B cell (primary cell): ENCODE measurements at regions not wholly inside any gene's neighbourhood (a gene's known extent, or its start where the extent isn't known, plus 50 kb on each side); places are given as distances from the start of the nearest gene placed in this dataset.

Experiments used
- ATAC-seq: fragments of 200-7000 bp; cut with Tn5 transposase; one replicate; pipeline ENCODE4 v1.10.0; 2021; ENCODE audit warnings: low read depth, mild to moderate bottlenecking, moderate number of reproducible peaks, moderate library complexity
- CTCF ChIA-PET: fragments of 350-600 bp; sonication (Branson Sonifier 250); formaldehyde crosslinking; loops from one replicate; lab custom pipeline; 2021; ENCODE audit warnings: antibody characterized with exemption, inconsistent platforms; lab: Charles Lee
- POLR2A ChIA-PET: fragments of 350-600 bp; sonication (Branson Sonifier 250); formaldehyde crosslinking; loops from one replicate; lab custom pipeline; 2021; ENCODE audit warnings: antibody characterized with exemption; lab: Charles Lee
- DNase-seq: peaks from one replicate; pipeline ENCODE4 v3.0.0; 2013
- H2AFZ ChIP-seq: 2 replicates; pipeline ENCODE4 v1.6.1; 2012; ENCODE audit warnings: mild to moderate bottlenecking, low read depth, low read length; ENCODE audit not compliant: insufficient read depth, poor library complexity, severe bottlenecking
- H3K27ac ChIP-seq, 2 donors: 1 replicate in 1 of 2; 2 replicates in 1 of 2; pipeline ENCODE4 v1.5.1; 2012 to 2013; ENCODE audit warnings: low read length in 2 of 2, mild to moderate bottlenecking in 2 of 2, moderate library complexity in 1 of 2
- H3K27me3 ChIP-seq, 4 experiments: fragments of 200-600 bp in 1 of 4; sonication (generic) in 1 of 4; replicated peaks in 1 of 4; 1 replicate in 2 of 4; 2 replicates in 2 of 4; pipeline versions ENCODE4 v1.6.1 to v1.7.0; 2013 to 2016; ENCODE audit warnings: low read length in 3 of 4, mild to moderate bottlenecking in 2 of 4, mixed read lengths in 1 of 4, moderate library complexity in 1 of 4; ENCODE audit not compliant: insufficient read depth in 4 of 4, control insufficient read depth in 3 of 4; ENCODE audit errors: control extremely low read depth in 1 of 4
- H3K36me3 ChIP-seq, 2 experiments: replicated peaks in 1 of 2; 1 replicate in 1 of 2; 2 replicates in 1 of 2; pipeline versions ENCODE4 v1.6.1 to v1.7.1; 2013; ENCODE audit warnings: low read length in 1 of 2; ENCODE audit not compliant: insufficient read depth in 2 of 2, control insufficient read depth in 1 of 2; ENCODE audit errors: control extremely low read depth in 1 of 2, extremely low read depth in 1 of 2
- H3K4me1 ChIP-seq, 2 donors: fragments of 200-600 bp in 1 of 2; sonication (generic) in 1 of 2; 1 replicate in 1 of 2; 2 replicates in 1 of 2; pipeline versions ENCODE4 v1.5.1 to v1.6.1; 2013 to 2017; ENCODE audit warnings: low read length in 2 of 2; ENCODE audit not compliant: control insufficient read depth in 2 of 2, insufficient read depth in 2 of 2
- H3K4me2 ChIP-seq: replicated peaks from 2 replicates; pipeline ENCODE3; 2012; ENCODE audit warnings: mild to moderate bottlenecking, low read depth, low read length; ENCODE audit not compliant: poor library complexity, severe bottlenecking
- H3K4me3 ChIP-seq, 5 experiments: fragments of 200-600 bp in 1 of 5; sonication (generic) in 1 of 5; 1 replicate in 3 of 5; 2 replicates in 2 of 5; pipeline versions ENCODE4 v1.5.1 to v1.7.0; 2011 to 2016; ENCODE audit warnings: low read length in 4 of 5, mild to moderate bottlenecking in 4 of 5, low read depth in 2 of 5, control low read depth in 1 of 5, moderate library complexity in 1 of 5; ENCODE audit not compliant: insufficient read depth in 1 of 5; ENCODE audit errors: control extremely low read depth in 1 of 5, extremely low read depth in 1 of 5
- H3K79me2 ChIP-seq: fragments of 200-600 bp; sonication (generic); one replicate; pipeline ENCODE4 v1.6.0; 2016; ENCODE audit warnings: low read length; ENCODE audit not compliant: control insufficient read depth, insufficient read depth
- H3K9ac ChIP-seq: fragments of 200-600 bp; sonication (generic); 2 replicates; pipeline ENCODE4 v1.6.1; 2017; ENCODE audit warnings: mild to moderate bottlenecking, low read length, moderate library complexity
- H3K9me3 ChIP-seq, 3 donors: one replicate each; pipeline versions ENCODE4 v1.6.1 to v1.7.1; 2013; ENCODE audit warnings: low read length in 2 of 3; ENCODE audit not compliant: control insufficient read depth in 2 of 3, insufficient read depth in 1 of 3; ENCODE audit errors: control extremely low read depth in 1 of 3
- H4K20me1 ChIP-seq: 2 replicates; pipeline ENCODE4 v1.6.0; 2012; ENCODE audit warnings: mild to moderate bottlenecking, low read length; ENCODE audit not compliant: insufficient read depth, control insufficient read depth, poor library complexity, severe bottlenecking
- H3K27ac Mint-ChIP-seq: one replicate; pipeline ENCODE4 v1.8.0; 2021; ENCODE audit warnings: mixed read lengths
- H3K27me3 Mint-ChIP-seq: one replicate; pipeline ENCODE4 v1.8.0; 2021; ENCODE audit warnings: mixed read lengths
- H3K4me1 Mint-ChIP-seq: one replicate; pipeline ENCODE4 v1.8.0; 2021; ENCODE audit warnings: mixed read lengths
- H3K4me3 Mint-ChIP-seq: one replicate; pipeline ENCODE4 v1.8.0; 2021; ENCODE audit warnings: mixed read lengths
- H3K9me3 Mint-ChIP-seq: one replicate; pipeline ENCODE4 v1.8.0; 2022; ENCODE audit warnings: mixed read lengths; ENCODE audit not compliant: insufficient read depth
- EZH2 ChIP-seq: IDR thresholded peaks from 2 replicates; pipeline ENCODE4 v1.6.1; 2012; ENCODE audit warnings: borderline replicate concordance, low read depth, mild to moderate bottlenecking, moderate library complexity, low read length; ENCODE audit not compliant: insufficient read depth, poor library complexity, severe bottlenecking
- WGBS: methylation state at CpG from one replicate; pipeline ENCODE4 v1.1.5; 2013; ENCODE audit warnings: missing lambda C conversion rate; ENCODE audit not compliant: insufficient coverage; 5-methylcytosine and 5-hydroxymethylcytosine counted together
- intact Hi-C: fragments of 100-400 bp; cut with micrococcal nuclease; formaldehyde crosslinking; loops from one replicate; pipeline ENCODE4 v1.10.0; 2022
- TF ChIP-seq, protein P1 (sequence below): fragments of 200-600 bp; IDR thresholded peaks from one replicate; pipeline ENCODE4 v1.8.0; 2022; ENCODE audit warnings: antibody characterized with exemption, mild to moderate bottlenecking

DNA sequence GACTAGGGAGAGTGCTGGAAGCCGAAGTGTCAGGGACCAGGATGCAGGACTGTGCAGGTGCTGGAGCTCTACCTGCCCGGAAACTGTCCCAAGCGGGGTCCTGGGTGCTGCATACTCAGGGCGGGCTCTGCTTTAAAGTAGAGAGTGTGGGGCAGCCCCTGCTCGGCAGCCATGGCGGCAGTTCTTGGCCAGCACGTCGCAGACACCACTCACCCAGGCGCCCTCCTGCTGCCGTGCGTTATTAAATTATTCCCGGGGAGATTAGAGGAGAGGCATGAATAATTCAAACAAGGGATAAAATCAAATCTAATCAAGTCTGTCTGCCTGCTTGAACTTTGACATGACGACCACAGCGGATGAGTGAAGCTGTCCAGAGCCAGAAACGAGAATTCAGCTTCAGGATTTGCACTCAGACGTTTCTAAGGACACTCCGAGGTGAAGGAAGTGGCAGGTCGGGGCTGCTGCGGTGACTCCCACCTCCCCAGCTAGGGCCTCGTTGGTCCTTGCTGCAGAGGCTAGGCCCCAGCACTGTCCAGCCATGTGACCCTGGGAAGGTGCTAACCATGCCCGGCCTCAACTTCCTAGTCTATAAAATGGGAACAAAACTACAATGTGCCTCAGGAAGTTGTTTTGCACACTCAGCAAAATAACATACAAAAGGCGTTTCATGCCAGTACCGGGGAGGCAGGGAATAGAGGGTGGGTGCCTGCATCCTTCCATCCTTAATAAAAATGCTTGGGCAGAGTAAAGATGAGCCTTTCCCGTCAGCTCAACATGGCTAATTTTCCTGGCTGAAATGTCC, 91.3 kb upstream of the ADAMTS2 start:
- POLR2A ChIA-PET = no interaction called here

DNA sequence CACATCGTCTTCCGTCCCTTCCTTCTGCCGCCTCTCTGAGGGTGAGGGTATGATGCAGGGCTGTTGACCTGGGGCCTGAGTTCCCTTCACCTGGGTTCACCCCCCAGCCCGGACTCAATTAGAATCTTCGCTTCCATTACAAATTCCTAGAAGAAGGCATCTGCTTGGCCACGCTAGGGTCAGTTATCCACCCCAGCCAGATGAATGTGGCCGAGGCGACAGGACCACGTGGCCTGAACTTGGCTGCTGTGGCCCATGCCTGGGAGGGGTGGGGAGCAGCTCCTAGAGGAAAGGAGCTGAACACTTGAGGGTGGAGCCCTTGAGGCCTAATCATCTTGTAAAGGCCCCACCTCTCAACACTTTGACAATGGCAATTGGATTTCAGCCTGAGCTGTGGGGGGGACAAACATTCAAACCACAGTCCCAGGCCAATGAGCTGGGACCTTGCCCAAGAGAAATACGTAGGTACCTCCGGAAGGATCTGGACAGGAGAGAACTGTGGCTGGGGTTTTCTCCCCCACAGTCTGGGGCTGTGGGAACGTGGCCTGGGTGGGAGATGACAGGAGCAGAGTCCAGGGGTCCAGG, 90.6 kb upstream of the ADAMTS2 start:
- H3K27ac Mint-ChIP-seq = no peak overlapping the region
- no peak overlapping the region for H2AFZ ChIP-seq
- peaks cover 2% of the 10 kb centered on the region for H3K9me3 Mint-ChIP-seq
- POLR2A ChIA-PET = no interaction called here
- no peak overlapping the region for H3K4me3 Mint-ChIP-seq
- CTCF ChIA-PET = no interaction called here
- no peak for TF ChIP-seq EZH2
- TF ChIP-seq, protein P1, sequence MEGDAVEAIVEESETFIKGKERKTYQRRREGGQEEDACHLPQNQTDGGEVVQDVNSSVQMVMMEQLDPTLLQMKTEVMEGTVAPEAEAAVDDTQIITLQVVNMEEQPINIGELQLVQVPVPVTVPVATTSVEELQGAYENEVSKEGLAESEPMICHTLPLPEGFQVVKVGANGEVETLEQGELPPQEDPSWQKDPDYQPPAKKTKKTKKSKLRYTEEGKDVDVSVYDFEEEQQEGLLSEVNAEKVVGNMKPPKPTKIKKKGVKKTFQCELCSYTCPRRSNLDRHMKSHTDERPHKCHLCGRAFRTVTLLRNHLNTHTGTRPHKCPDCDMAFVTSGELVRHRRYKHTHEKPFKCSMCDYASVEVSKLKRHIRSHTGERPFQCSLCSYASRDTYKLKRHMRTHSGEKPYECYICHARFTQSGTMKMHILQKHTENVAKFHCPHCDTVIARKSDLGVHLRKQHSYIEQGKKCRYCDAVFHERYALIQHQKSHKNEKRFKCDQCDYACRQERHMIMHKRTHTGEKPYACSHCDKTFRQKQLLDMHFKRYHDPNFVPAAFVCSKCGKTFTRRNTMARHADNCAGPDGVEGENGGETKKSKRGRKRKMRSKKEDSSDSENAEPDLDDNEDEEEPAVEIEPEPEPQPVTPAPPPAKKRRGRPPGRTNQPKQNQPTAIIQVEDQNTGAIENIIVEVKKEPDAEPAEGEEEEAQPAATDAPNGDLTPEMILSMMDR = no peak
- H3K79me2 ChIP-seq = no peaks in the 10 kb centered on the region
- no peak overlapping the region for H3K4me3 ChIP-seq
- H3K9me3 ChIP-seq = peaks cover 0 to 14% (median 0%) of the 10 kb centered on the region in 3 donors
- WGBS = 85% methylated on average over 5 of the region's 12 CpGs
- H4K20me1 ChIP-seq = no peaks in the 10 kb centered on the region
- H3K4me1 ChIP-seq = no peaks in the 10 kb centered on the region
- no peaks in the 10 kb centered on the region for H3K27me3 Mint-ChIP-seq
- H3K9ac ChIP-seq = no peak overlapping the region
- H3K36me3 ChIP-seq = no peaks in the 10 kb centered on the region
- H3K27me3 ChIP-seq = no peaks in the 10 kb centered on the region
- ATAC-seq = no peak
- no peaks in the 10 kb centered on the region for H3K4me1 Mint-ChIP-seq
- no peak overlapping the region for H3K4me2 ChIP-seq
- intact Hi-C loops = no loop called here
- no peak for DNase-seq
- H3K27ac ChIP-seq = no peak overlapping the region

More for the DNA sequence above, 91.3 kb upstream of the ADAMTS2 start:
- Histone ChIP-seq H3K4me2 (no peak overlapping the region), H4K20me1 (no peaks in the 10 kb centered on the region), H3K9ac (no peak overlapping the region), H3K4me3 (no peak overlapping the region), H3K4me1 (no peaks in the 10 kb centered on the region), H2AFZ (no peak overlapping the region), H3K36me3 (no peaks in the 10 kb centered on the region), H3K79me2 (no peaks in the 10 kb centered on the region), H3K27ac (no peak overlapping the region), H3K27me3 (no peaks in the 10 kb centered on the region), H3K9me3 (peaks cover 0 to 11% (median 0%) of the 10 kb centered on the region in 3 donors)
- no peak for ATAC-seq
- H3K27me3 Mint-ChIP-seq = no peaks in the 10 kb centered on the region
- CTCF ChIA-PET = no interaction called here
- no peaks in the 10 kb centered on the region for H3K4me1 Mint-ChIP-seq
- 80% methylated on average over 15 of the region's 24 CpGs for WGBS
- H3K9me3 Mint-ChIP-seq = peaks cover 2% of the 10 kb centered on the region
- H3K27ac Mint-ChIP-seq = no peak overlapping the region
- intact Hi-C loops = no loop called here
- DNase-seq = no peak
- TF ChIP-seq, protein P1 = no peak
- TF ChIP-seq EZH2 = no peak
- no peak overlapping the region for H3K4me3 Mint-ChIP-seq
